Psoas muscle (tissue), 7 donors: ENCODE measurements at regions not wholly inside any gene's neighbourhood (a gene's known extent, or its start where the extent isn't known, plus 50 kb on each side); places are given as distances from the start of the nearest gene placed in this dataset.

Source experiments
- ATAC-seq, 4 donors: fragments of 200-7000 bp; cut with Tn5 transposase; one replicate each; pipeline ENCODE4 v1.9.1; 2020; ENCODE audit warnings: moderate library complexity in 3 of 4, mild to moderate bottlenecking in 2 of 4
- DNase-seq, 2 donors: peaks; one replicate each; pipeline ENCODE4 v3.0.0-alpha.2; 2020
- H3K27ac ChIP-seq: fragments of 200-600 bp; one replicate; pipeline ENCODE4 v1.8.0; 2022
- H3K27me3 ChIP-seq, 3 donors: fragments of 200-600 bp in 1 of 3; one replicate each; pipeline versions ENCODE4 v1.6.1 to v1.8.0; 2013 to 2022; ENCODE audit warnings: low read length in 2 of 3, mild to moderate bottlenecking in 2 of 3, moderate library complexity in 1 of 3; ENCODE audit not compliant: insufficient read depth in 3 of 3
- H3K36me3 ChIP-seq, 2 donors: fragments of 200-600 bp in 1 of 2; one replicate each; pipeline versions ENCODE4 v1.6.1 to v1.8.0; 2013 to 2022; ENCODE audit warnings: low read depth in 1 of 2, mild to moderate bottlenecking in 1 of 2, moderate library complexity in 1 of 2; ENCODE audit not compliant: insufficient read depth in 1 of 2
- H3K4me1 ChIP-seq: fragments of 200-600 bp; one replicate; pipeline ENCODE4 v1.8.0; 2022
- H3K4me3 ChIP-seq: fragments of 200-600 bp; one replicate; pipeline ENCODE4 v1.8.0; 2022; ENCODE audit warnings: mild to moderate bottlenecking
- H3K9me3 ChIP-seq: fragments of 200-600 bp; one replicate; pipeline ENCODE4 v1.8.0; 2022
- WGBS, 3 donors: extraction: QIAGEN DNeasy Blood & Tissue Kit; methylation state at CpG; one replicate each; pipeline versions ENCODE4 v1.1.6 to v1.1.7; 2013; 5-methylcytosine and 5-hydroxymethylcytosine counted together
- intact Hi-C, 2 donors: fragments of 100-400 bp; cut with DNase I; formaldehyde crosslinking; loops; one replicate each; pipeline versions ENCODE4 v1.11.0 to v1.14.2; 2022
- TF ChIP-seq, protein P1 (sequence below): fragments of 200-600 bp; IDR thresholded peaks from one replicate; pipeline ENCODE4 v1.8.0; 2022; ENCODE audit warnings: antibody characterized with exemption
- donor health status: healthy with polysubstance abuse.
- donor health status: DM: no; HTN: no; CAD: no; lungs with moderate emphysema.
- donor health status: Bipolar disorder and iron deficiency.
- donor health status: healthy.
- donor health status: DM: yes; HTN: yes; CAD: no.
- donor health status: DM: no; HTN: no; CAD: no.
- donor health status: DM: yes; HTN: yes; CAD: no.

GRCh38 chr2:237184192-237184918 lies 98.7 kb downstream of the COPS8 start:
- H3K27me3 ChIP-seq = no peaks in the 10 kb centered on the region
- H3K27ac ChIP-seq = no peak overlapping the region
- no peaks in the 10 kb centered on the region for H3K4me1 ChIP-seq
- intact Hi-C loops = no loop called here
- WGBS, 3 donors = 81 to 85% (median 83%) methylated on average over 14 of the region's 14 CpGs
- H3K9me3 ChIP-seq = no peaks in the 10 kb centered on the region
- no peaks in the 10 kb centered on the region for H3K36me3 ChIP-seq
- H3K4me3 ChIP-seq = no peak overlapping the region
- TF ChIP-seq, protein P1, sequence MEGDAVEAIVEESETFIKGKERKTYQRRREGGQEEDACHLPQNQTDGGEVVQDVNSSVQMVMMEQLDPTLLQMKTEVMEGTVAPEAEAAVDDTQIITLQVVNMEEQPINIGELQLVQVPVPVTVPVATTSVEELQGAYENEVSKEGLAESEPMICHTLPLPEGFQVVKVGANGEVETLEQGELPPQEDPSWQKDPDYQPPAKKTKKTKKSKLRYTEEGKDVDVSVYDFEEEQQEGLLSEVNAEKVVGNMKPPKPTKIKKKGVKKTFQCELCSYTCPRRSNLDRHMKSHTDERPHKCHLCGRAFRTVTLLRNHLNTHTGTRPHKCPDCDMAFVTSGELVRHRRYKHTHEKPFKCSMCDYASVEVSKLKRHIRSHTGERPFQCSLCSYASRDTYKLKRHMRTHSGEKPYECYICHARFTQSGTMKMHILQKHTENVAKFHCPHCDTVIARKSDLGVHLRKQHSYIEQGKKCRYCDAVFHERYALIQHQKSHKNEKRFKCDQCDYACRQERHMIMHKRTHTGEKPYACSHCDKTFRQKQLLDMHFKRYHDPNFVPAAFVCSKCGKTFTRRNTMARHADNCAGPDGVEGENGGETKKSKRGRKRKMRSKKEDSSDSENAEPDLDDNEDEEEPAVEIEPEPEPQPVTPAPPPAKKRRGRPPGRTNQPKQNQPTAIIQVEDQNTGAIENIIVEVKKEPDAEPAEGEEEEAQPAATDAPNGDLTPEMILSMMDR = no peak
- DNase-seq (no peak), ATAC-seq (no peak)

GRCh38 chr2:237184919-237185552 lies 99.3 kb downstream of the COPS8 start:
- Histone ChIP-seq H3K9me3 (no peaks in the 10 kb centered on the region), H3K4me1 (no peaks in the 10 kb centered on the region), H3K4me3 (no peak overlapping the region), H3K27ac (no peak overlapping the region), H3K36me3 (no peaks in the 10 kb centered on the region), H3K27me3 (no peaks in the 10 kb centered on the region)
- TF ChIP-seq, protein P1 = no peak
- no peak for DNase-seq
- no peak for ATAC-seq
- WGBS, 3 donors = 67 to 74% (median 70%) methylated on average over 9 of the region's 9 CpGs
- intact Hi-C loops = no loop called here

DNA sequence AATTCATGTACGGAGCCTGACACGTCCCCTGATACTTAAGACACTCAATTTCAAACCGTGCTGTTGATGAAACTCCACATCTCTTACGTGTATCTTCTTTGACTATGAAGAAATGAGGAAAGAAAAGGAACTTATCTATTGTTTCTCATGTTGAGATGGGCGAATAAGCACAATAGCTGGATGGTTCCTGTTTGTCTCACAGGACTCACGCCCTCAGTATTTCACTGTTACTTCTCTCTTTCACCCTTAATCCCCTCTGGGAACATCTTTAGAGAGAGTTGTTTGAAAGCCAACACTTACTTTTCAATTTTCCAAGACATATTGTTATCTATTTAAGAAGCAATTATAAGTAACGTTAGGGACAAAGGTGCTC lies 99.8 kb downstream of the COPS8 start:
- 66 to 74% (median 71%) methylated on average over 7 of the region's 7 CpGs for WGBS, 3 donors
- intact Hi-C loops = no loop called here
- TF ChIP-seq, protein P1 = no peak
- no peak for ATAC-seq
- Histone ChIP-seq H3K27me3 (no peaks in the 10 kb centered on the region), H3K9me3 (no peaks in the 10 kb centered on the region), H3K4me3 (no peak overlapping the region), H3K36me3 (no peaks in the 10 kb centered on the region), H3K27ac (no peak overlapping the region), H3K4me1 (no peaks in the 10 kb centered on the region)
- no peak for DNase-seq

- no peaks in the 10 kb centered on the region for H3K9me3 ChIP-seq
- H3K4me1 ChIP-seq = no peaks in the 10 kb centered on the region
- no peaks in the 10 kb centered on the region for H3K27me3 ChIP-seq
- ATAC-seq = no peak
- TF ChIP-seq, protein P1 = no peak
- intact Hi-C loops = no loop called here
- 75 to 78% (median 75%) methylated on average over 5 of the region's 5 CpGs for WGBS, 3 donors
- no peak for DNase-seq
- H3K4me3 ChIP-seq = no peak overlapping the region
- no peaks in the 10 kb centered on the region for H3K36me3 ChIP-seq
- H3K27ac ChIP-seq = no peak overlapping the region
Measured at GRCh38 chr2:237189799-237190198, 104.1 kb downstream of the COPS8 start.
